ENCODE measurements at regions not wholly inside any gene's neighbourhood (a gene's known extent, or its start where the extent isn't known, plus 50 kb on each side); places are given as distances from the start of the nearest gene placed in this dataset.

DNA sequence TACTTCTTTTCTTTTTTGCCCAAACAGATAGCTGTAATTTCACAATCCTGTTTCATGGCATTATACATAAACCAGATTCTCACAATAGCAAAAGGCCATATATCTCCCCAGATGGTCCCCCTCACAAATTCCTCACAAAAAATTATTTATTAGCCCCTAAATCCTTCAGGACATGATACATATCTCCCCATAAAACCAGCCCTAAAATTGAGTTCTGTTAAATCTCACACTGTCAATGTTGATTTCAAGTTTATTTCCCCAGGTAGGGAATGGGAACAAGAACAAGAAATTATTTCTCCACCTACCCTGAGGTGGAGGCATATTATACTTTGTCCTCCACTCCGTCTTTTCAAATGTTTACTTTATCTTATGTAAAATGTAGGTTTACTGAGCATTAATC, 163.4 kb upstream of the CHRM3 start:
- WGBS (ENCODE audit: insufficient coverage, low lambda C conversion rate), result 78% methylated on average over 1 of the region's 1 CpG
- H3K27me3 ChIP-seq (ENCODE audit: control insufficient read depth, insufficient read depth, low read length), result no peaks in the 10 kb centered on the region
- no peaks in the 10 kb centered on the region for H3K36me3 ChIP-seq (ENCODE audit: control insufficient read depth, insufficient read depth, low read length)
- no peak overlapping the region for H3K27ac ChIP-seq (ENCODE audit: low read length)
- no peak overlapping the region for H3K4me3 ChIP-seq (ENCODE audit: low read length)
- DNase-seq, result no peak
- peaks cover 26% of the 10 kb centered on the region for H3K9me3 ChIP-seq (ENCODE audit: control insufficient read depth, low read depth, low read length)
- H3K4me1 ChIP-seq (ENCODE audit: control insufficient read depth, insufficient read depth, low read length), result no peaks in the 10 kb centered on the region

DNA sequence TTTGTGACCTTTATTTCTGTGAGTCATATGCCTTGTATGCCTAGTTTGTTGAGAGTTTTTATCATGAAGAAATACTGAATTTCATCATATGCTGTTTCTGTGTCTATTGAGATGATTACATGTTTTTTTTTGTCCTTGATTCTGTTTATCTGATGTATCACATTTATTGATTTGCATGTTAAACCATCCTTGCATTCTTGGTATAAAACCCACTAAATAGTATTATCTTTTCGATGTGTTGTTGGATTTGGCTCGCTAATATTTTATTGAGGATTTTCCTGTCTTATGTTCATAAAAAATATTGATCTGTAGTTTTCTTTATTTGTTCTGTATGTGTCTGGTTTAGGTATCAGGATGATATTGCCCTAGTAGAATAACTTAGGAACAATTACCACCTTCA, 164.7 kb upstream of the CHRM3 start:
- 100% methylated on average over 1 of the region's 2 CpGs for WGBS (ENCODE audit: insufficient coverage, low lambda C conversion rate)
- H3K9me3 ChIP-seq (ENCODE audit: control insufficient read depth, low read depth, low read length), result peaks cover 26% of the 10 kb centered on the region

DNA sequence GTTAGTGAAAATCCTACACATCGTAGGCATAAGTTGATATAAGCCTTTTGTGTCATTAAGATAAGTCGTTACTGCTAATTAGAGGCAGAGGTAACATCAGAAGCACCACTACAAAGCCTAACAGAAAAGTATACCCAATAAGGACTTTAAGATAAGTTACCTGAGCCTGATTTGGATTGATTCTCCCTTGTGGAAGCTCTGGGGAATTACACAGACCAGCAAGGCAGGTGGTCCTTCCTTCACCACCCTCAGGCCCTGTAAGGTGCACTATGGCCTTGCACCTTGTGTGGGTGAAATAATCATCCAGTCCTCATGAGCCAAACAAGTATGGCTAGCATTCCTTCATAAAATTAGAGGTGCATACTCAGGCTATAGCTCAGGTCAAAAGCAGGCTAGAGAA, 166.7 kb upstream of the CHRM3 start:
- Histone ChIP-seq H3K36me3 (ENCODE audit: control insufficient read depth, insufficient read depth, low read length) (no peaks in the 10 kb centered on the region), H3K4me1 (ENCODE audit: control insufficient read depth, insufficient read depth, low read length) (peaks cover 5% of the 10 kb centered on the region), H3K4me3 (ENCODE audit: low read length) (no peak overlapping the region), H3K27ac (ENCODE audit: low read length) (no peak overlapping the region), H3K27me3 (ENCODE audit: control insufficient read depth, insufficient read depth, low read length) (no peaks in the 10 kb centered on the region), H3K9me3 (ENCODE audit: control insufficient read depth, low read depth, low read length) (peaks cover 11% of the 10 kb centered on the region)
- DNase-seq, result no peak
- WGBS (ENCODE audit: insufficient coverage, low lambda C conversion rate), result no CpG with 5 or more reads among the region's 2 CpGs

More for the DNA sequence above, 164.7 kb upstream of the CHRM3 start:
- Histone ChIP-seq H3K27me3 (ENCODE audit: control insufficient read depth, insufficient read depth, low read length) (no peaks in the 10 kb centered on the region), H3K27ac (ENCODE audit: low read length) (no peak overlapping the region), H3K4me3 (ENCODE audit: low read length) (no peak overlapping the region), H3K36me3 (ENCODE audit: control insufficient read depth, insufficient read depth, low read length) (no peaks in the 10 kb centered on the region), H3K4me1 (ENCODE audit: control insufficient read depth, insufficient read depth, low read length) (no peaks in the 10 kb centered on the region)
- DNase-seq, result no peak

DNA sequence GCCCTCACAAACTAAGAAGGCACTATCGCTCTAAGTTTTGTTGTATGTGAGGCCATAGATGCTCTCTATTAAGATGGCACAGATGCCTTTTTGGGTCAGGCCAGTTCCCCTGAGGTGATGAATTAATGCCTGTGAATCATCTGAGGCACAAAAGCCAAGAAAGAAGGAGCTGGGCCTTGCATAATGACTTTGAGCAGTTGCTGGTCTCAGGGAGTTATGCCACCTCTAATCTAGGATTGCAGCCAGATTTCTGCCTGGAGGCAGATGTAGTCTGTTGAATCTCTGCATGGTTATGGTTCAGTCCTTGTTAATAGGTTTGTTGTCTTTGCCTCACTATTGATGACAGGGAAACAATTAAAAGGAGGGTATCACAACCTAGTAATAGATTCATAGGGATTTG, 168.1 kb upstream of the CHRM3 start:
- peaks cover 7% of the 10 kb centered on the region for H3K4me1 ChIP-seq (ENCODE audit: control insufficient read depth, insufficient read depth, low read length)
- DNase-seq, result no peak
- H3K4me3 ChIP-seq (ENCODE audit: low read length), result no peak overlapping the region
- peaks cover 8% of the 10 kb centered on the region for H3K9me3 ChIP-seq (ENCODE audit: control insufficient read depth, low read depth, low read length)
- H3K27me3 ChIP-seq (ENCODE audit: control insufficient read depth, insufficient read depth, low read length), result no peaks in the 10 kb centered on the region
- no CpG with 5 or more reads among the region's 1 CpG for WGBS (ENCODE audit: insufficient coverage, low lambda C conversion rate)
- H3K27ac ChIP-seq (ENCODE audit: low read length), result no peak overlapping the region
- H3K36me3 ChIP-seq (ENCODE audit: control insufficient read depth, insufficient read depth, low read length), result no peaks in the 10 kb centered on the region

DNA sequence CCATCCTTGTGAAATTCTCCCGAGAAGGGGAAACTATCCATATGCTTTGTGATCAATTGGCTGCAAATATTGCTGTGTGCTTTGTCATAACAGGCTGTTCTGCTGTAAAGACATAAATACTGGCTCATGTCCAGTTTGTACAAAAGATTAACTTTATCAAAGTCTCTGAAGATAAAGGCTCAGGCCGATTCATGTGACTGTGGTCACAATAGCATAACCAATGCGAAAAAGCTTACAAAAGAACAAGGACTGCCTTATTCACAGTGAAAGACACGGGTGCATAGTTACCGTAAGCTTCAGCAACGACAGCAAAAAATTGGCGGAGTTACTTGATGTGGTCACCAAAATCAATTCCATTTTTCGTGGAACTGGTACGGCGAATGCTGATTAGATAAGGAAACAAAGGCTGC, 173.6 kb upstream of the CHRM3 start:
- peaks cover 9% of the 10 kb centered on the region for H3K4me1 ChIP-seq (ENCODE audit: control insufficient read depth, insufficient read depth, low read length)
- H3K27me3 ChIP-seq (ENCODE audit: control insufficient read depth, insufficient read depth, low read length), result no peaks in the 10 kb centered on the region
- no peak overlapping the region for H3K4me3 ChIP-seq (ENCODE audit: low read length)
- no peaks in the 10 kb centered on the region for H3K9me3 ChIP-seq (ENCODE audit: control insufficient read depth, low read depth, low read length)
- no peak overlapping the region for H3K27ac ChIP-seq (ENCODE audit: low read length)
- H3K36me3 ChIP-seq (ENCODE audit: control insufficient read depth, insufficient read depth, low read length), result no peaks in the 10 kb centered on the region
- 37% methylated on average over 2 of the region's 10 CpGs for WGBS (ENCODE audit: insufficient coverage, low lambda C conversion rate)
- peak; percentile 58 to 82 for DNase-seq

DNA sequence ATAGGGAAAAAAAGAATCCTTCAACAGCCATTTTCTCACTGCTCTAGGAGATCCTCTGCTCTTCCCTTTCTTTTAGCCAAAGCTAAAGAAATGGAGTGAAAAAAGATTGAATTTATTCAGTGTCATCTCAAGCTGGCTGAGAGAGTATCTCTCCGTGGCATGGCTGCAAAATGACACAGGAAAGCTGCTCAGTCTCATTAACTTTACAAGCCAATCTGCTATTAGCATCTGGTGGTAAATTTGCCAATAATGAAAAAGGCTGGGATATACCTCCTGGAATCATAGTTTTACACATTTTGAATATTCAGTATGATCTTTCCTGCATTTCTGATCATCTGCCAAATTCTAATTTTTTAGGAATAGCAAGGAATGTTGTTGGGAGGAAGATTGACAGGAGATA, 176.8 kb upstream of the CHRM3 start:
- no peaks in the 10 kb centered on the region for H3K27me3 ChIP-seq (ENCODE audit: control insufficient read depth, insufficient read depth, low read length)
- WGBS (ENCODE audit: insufficient coverage, low lambda C conversion rate), result no CpG with 5 or more reads among the region's 1 CpG
- peaks cover 8% of the 10 kb centered on the region for H3K4me1 ChIP-seq (ENCODE audit: control insufficient read depth, insufficient read depth, low read length)
- no peaks in the 10 kb centered on the region for H3K36me3 ChIP-seq (ENCODE audit: control insufficient read depth, insufficient read depth, low read length)
- H3K9me3 ChIP-seq (ENCODE audit: control insufficient read depth, low read depth, low read length), result no peaks in the 10 kb centered on the region
- no peak for DNase-seq
- no peak overlapping the region for H3K27ac ChIP-seq (ENCODE audit: low read length)
- no peak overlapping the region for H3K4me3 ChIP-seq (ENCODE audit: low read length)

DNA sequence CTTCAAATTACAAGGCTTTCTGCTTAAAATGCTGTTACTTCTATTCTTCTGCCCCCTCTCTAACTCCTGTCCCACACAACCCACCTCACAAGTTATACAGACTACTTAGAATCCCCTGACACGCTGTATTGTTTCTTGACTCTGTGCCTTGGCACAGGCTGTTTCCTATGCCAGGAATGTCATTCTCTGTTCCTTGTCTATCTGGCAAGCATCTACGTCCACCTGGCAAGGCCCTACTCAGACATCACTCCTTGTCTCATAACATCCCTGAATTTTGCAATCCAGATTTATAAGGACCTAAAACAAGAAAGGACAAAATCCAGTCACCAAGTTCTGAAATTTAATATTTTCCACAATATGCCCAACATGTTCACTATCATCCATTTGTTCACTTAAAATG, 182.0 kb upstream of the CHRM3 start:
- peaks cover 5% of the 10 kb centered on the region for H3K4me1 ChIP-seq (ENCODE audit: control insufficient read depth, insufficient read depth, low read length)
- H3K9me3 ChIP-seq (ENCODE audit: control insufficient read depth, low read depth, low read length), result no peaks in the 10 kb centered on the region
- WGBS (ENCODE audit: insufficient coverage, low lambda C conversion rate), result no CpG with 5 or more reads among the region's 2 CpGs
- DNase-seq, result no peak
- no peaks in the 10 kb centered on the region for H3K36me3 ChIP-seq (ENCODE audit: control insufficient read depth, insufficient read depth, low read length)
- no peaks in the 10 kb centered on the region for H3K27me3 ChIP-seq (ENCODE audit: control insufficient read depth, insufficient read depth, low read length)
- no peak overlapping the region for H3K4me3 ChIP-seq (ENCODE audit: low read length)
- H3K27ac ChIP-seq (ENCODE audit: low read length), result no peak overlapping the region

DNA sequence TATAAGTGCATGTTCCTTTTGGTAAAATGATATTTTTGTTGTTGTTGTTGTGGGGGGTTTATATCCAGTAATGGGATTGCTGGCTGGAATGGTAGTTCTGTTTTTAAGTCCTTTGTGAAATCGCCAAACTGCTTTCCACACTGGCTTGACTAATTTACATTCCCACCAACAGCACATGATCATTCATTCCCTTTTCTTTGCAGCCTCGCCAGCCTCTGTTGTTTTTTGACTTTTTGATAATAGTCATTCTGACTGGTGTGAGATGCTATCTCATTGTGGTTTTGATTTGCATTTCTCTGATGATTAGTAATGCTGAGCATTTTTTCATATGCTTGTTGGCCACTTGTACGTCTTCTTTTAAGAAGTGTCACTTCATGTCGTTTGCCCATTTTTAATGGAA, 188.5 kb upstream of the CHRM3 start:
- Histone ChIP-seq H3K9me3 (ENCODE audit: control insufficient read depth, low read depth, low read length) (no peaks in the 10 kb centered on the region), H3K27ac (ENCODE audit: low read length) (no peak overlapping the region), H3K36me3 (ENCODE audit: control insufficient read depth, insufficient read depth, low read length) (no peaks in the 10 kb centered on the region), H3K4me1 (ENCODE audit: control insufficient read depth, insufficient read depth, low read length) (no peaks in the 10 kb centered on the region), H3K27me3 (ENCODE audit: control insufficient read depth, insufficient read depth, low read length) (no peaks in the 10 kb centered on the region), H3K4me3 (ENCODE audit: low read length) (no peak overlapping the region)
- DNase-seq, result no peak
- WGBS (ENCODE audit: insufficient coverage, low lambda C conversion rate), result 100% methylated on average over 1 of the region's 4 CpGs

DNA sequence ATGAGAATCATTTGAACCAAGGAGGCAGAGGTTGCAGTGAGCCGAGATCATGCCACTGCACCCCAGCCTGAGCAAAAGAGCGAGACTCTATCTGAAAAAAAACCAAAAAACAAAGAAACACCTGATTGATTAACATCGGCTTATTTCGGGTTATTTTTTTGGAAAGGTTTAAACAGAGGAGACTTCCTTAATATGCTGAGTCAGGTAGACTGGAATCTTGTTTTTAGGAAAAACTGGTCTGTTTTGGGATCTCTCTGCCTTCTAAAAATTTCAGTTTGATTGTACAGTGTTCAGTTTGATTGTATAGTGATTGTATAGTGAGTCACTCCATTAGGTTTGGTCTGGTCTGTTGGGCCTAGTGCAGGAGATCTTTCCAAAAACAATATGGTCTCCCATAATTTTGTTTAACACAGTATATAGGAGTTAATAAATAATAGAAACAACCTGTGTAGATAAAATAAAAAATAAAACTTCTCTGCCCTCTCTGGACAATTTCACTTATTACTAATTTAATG, 196.3 kb upstream of the CHRM3 start:
- no peak for DNase-seq
- no peaks in the 10 kb centered on the region for H3K4me1 ChIP-seq (ENCODE audit: control insufficient read depth, insufficient read depth, low read length)
- H3K27ac ChIP-seq (ENCODE audit: low read length), result no peak overlapping the region
- WGBS (ENCODE audit: insufficient coverage, low lambda C conversion rate), result 100% methylated on average over 1 of the region's 4 CpGs
- no peaks in the 10 kb centered on the region for H3K36me3 ChIP-seq (ENCODE audit: control insufficient read depth, insufficient read depth, low read length)
- no peaks in the 10 kb centered on the region for H3K27me3 ChIP-seq (ENCODE audit: control insufficient read depth, insufficient read depth, low read length)
- no peak overlapping the region for H3K4me3 ChIP-seq (ENCODE audit: low read length)
- no peaks in the 10 kb centered on the region for H3K9me3 ChIP-seq (ENCODE audit: control insufficient read depth, low read depth, low read length)

DNA sequence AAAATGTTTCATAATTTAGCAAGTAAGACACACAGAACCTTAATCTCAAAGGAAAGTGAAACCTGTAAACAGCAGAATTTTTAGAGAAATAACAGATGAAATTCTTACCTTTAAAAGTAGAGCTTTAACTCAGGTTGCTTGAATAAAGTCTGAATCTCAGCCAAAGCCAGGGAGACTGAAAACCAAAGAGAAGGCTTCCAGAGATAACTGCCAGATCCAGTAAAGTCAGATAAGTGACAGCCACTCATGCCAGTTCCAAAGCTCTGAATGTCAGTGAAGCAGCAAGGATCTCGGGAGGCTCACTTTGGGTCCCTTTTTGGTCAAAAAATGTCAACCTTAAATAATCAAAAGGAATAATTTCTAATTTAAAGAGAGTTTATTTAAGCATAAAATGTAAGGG, 199.9 kb upstream of the CHRM3 start:
- no peaks in the 10 kb centered on the region for H3K36me3 ChIP-seq (ENCODE audit: control insufficient read depth, insufficient read depth, low read length)
- 100% methylated on average over 1 of the region's 1 CpG for WGBS (ENCODE audit: insufficient coverage, low lambda C conversion rate)
- no peaks in the 10 kb centered on the region for H3K9me3 ChIP-seq (ENCODE audit: control insufficient read depth, low read depth, low read length)
- no peaks in the 10 kb centered on the region for H3K27me3 ChIP-seq (ENCODE audit: control insufficient read depth, insufficient read depth, low read length)
- H3K27ac ChIP-seq (ENCODE audit: low read length), result no peak overlapping the region
- DNase-seq, result no peak
- no peak overlapping the region for H3K4me3 ChIP-seq (ENCODE audit: low read length)
- no peaks in the 10 kb centered on the region for H3K4me1 ChIP-seq (ENCODE audit: control insufficient read depth, insufficient read depth, low read length)

DNA sequence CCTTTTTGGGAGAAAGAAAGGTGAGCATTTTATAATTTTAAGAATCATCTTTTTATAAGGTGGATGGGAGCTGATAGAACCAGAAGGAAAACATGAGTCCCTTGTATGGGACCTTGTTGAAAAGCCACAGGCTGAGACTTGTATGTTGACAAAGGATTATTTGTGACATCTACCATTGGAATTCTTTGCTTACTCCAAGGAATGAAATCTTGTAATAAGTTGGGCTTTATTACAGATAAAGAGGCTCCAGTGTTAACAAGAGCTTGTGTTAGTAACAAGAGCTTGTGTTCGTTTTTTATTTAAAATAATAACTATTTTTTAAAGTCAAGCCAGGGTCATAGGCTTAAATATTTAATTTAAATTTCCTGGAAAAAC, 201.1 kb upstream of the CHRM3 start:
- no peak for DNase-seq
- no peak overlapping the region for H3K27ac ChIP-seq (ENCODE audit: low read length)
- H3K4me1 ChIP-seq (ENCODE audit: control insufficient read depth, insufficient read depth, low read length), result no peaks in the 10 kb centered on the region
- no peak overlapping the region for H3K4me3 ChIP-seq (ENCODE audit: low read length)
- H3K27me3 ChIP-seq (ENCODE audit: control insufficient read depth, insufficient read depth, low read length), result no peaks in the 10 kb centered on the region
- WGBS (ENCODE audit: insufficient coverage, low lambda C conversion rate), result 44% methylated on average over 1 of the region's 1 CpG
- H3K36me3 ChIP-seq (ENCODE audit: control insufficient read depth, insufficient read depth, low read length), result no peaks in the 10 kb centered on the region
- no peaks in the 10 kb centered on the region for H3K9me3 ChIP-seq (ENCODE audit: control insufficient read depth, low read depth, low read length)
